ENCODE measurements at regions not wholly inside any gene's neighbourhood (a gene's known extent, or its start where the extent isn't known, plus 50 kb on each side); places are given as distances from the start of the nearest gene placed in this dataset.

DNA sequence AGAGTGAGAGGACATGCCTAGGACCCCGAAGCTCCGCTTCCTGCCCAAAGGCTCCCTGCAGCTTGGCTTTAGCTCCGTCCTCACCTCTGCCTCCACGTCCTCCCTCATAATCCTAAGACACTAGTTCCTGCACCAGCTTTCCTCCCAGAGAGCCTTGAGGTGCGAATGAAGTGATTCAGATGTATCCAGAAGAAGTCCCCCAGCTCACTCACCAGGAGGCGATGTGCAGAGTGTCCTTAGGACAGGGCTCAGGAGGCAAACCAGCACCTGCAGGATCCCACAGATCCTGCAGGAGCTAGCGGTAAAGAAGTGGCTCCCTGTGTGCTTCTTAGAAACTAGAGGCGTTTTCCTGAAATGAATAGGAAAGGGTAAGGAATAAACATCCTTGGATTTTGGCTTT, 109.7 kb downstream of the HSPH1 start:
- TF ChIP-seq POLR2A (IDR thresholded peaks at IDR 0.05; ENCODE audit: extremely low read depth, insufficient read length), result no peak
- TF ChIP-seq, protein P1, sequence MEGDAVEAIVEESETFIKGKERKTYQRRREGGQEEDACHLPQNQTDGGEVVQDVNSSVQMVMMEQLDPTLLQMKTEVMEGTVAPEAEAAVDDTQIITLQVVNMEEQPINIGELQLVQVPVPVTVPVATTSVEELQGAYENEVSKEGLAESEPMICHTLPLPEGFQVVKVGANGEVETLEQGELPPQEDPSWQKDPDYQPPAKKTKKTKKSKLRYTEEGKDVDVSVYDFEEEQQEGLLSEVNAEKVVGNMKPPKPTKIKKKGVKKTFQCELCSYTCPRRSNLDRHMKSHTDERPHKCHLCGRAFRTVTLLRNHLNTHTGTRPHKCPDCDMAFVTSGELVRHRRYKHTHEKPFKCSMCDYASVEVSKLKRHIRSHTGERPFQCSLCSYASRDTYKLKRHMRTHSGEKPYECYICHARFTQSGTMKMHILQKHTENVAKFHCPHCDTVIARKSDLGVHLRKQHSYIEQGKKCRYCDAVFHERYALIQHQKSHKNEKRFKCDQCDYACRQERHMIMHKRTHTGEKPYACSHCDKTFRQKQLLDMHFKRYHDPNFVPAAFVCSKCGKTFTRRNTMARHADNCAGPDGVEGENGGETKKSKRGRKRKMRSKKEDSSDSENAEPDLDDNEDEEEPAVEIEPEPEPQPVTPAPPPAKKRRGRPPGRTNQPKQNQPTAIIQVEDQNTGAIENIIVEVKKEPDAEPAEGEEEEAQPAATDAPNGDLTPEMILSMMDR (IDR thresholded peaks at IDR 0.05; ENCODE audit: low read depth, low read length), result no peak
